ENCODE measurements at regions not wholly inside any gene's neighbourhood (a gene's known extent, or its start where the extent isn't known, plus 50 kb on each side); places are given as distances from the start of the nearest gene placed in this dataset.

DNA sequence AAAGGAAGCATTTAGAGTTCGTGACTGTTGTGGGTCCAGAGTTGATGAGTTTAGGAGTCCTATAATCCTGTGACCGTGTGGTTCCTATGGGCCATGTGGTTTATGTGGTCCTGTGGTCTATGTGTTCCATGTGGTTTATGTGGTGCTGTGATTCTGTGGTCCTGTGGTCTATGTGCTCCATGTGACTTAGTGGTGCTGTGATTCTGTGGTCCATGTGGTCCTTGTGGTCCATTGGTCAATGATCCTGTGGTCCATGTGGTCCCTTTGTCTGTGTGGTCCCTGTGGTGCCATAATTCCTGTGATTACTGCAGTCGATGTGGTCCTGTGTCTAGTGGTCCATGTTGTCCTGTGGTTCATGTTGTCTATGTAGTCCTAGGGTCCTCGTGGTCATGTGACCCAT, 167.3 kb downstream of the TMEM18 start:
- TF ChIP-seq, protein P1, sequence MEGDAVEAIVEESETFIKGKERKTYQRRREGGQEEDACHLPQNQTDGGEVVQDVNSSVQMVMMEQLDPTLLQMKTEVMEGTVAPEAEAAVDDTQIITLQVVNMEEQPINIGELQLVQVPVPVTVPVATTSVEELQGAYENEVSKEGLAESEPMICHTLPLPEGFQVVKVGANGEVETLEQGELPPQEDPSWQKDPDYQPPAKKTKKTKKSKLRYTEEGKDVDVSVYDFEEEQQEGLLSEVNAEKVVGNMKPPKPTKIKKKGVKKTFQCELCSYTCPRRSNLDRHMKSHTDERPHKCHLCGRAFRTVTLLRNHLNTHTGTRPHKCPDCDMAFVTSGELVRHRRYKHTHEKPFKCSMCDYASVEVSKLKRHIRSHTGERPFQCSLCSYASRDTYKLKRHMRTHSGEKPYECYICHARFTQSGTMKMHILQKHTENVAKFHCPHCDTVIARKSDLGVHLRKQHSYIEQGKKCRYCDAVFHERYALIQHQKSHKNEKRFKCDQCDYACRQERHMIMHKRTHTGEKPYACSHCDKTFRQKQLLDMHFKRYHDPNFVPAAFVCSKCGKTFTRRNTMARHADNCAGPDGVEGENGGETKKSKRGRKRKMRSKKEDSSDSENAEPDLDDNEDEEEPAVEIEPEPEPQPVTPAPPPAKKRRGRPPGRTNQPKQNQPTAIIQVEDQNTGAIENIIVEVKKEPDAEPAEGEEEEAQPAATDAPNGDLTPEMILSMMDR (IDR thresholded peaks at IDR 0.05; ENCODE audit: borderline replicate concordance, extremely low read depth, low read length, poor library complexity, severe bottlenecking), result no peak
- TF ChIP-seq EZH2 (IDR thresholded peaks at IDR 0.05; ENCODE audit: borderline replicate concordance, low read depth, low read length, severe bottlenecking), result no peak
